Mesothelial cell of epicardium (in vitro differentiated cells): ENCODE measurements at regions not wholly inside any gene's neighbourhood (a gene's known extent, or its start where the extent isn't known, plus 50 kb on each side); places are given as distances from the start of the nearest gene placed in this dataset.

ENCODE experiments used
- DNase-seq, 2 experiments: peaks; one replicate each; pipeline ENCODE4 v3.0.0; 2021; ENCODE audit warnings: low spot score in 2 of 2; ENCODE audit not compliant: unreplicated experiment in 2 of 2
- H3K27ac Mint-ChIP-seq: 2 replicates; pipeline ENCODE4 v1.8.0; 2021; ENCODE audit warnings: mixed read lengths
- H3K27me3 Mint-ChIP-seq: 2 replicates; pipeline ENCODE4 v1.8.0; 2021; ENCODE audit warnings: low read depth, mixed read lengths
- H3K36me3 Mint-ChIP-seq: 2 replicates; pipeline ENCODE4 v1.8.0; 2021; ENCODE audit warnings: mixed read lengths
- H3K4me1 Mint-ChIP-seq: 2 replicates; pipeline ENCODE4 v1.8.0; 2021; ENCODE audit warnings: mixed read lengths
- H3K4me3 Mint-ChIP-seq: 2 replicates; pipeline ENCODE4 v1.8.0; 2021; ENCODE audit warnings: mild to moderate bottlenecking, moderate library complexity, mixed read lengths
- H3K9me3 Mint-ChIP-seq: 2 replicates; pipeline ENCODE4 v1.8.0; 2021; ENCODE audit warnings: mixed read lengths
- TF ChIP-seq, protein P1 (sequence below): fragments of 200-600 bp; sonication (generic); IDR thresholded peaks from one replicate; pipeline ENCODE4 v1.5.0; 2021; ENCODE audit warnings: antibody characterized with exemption; ENCODE audit not compliant: unreplicated experiment

DNA sequence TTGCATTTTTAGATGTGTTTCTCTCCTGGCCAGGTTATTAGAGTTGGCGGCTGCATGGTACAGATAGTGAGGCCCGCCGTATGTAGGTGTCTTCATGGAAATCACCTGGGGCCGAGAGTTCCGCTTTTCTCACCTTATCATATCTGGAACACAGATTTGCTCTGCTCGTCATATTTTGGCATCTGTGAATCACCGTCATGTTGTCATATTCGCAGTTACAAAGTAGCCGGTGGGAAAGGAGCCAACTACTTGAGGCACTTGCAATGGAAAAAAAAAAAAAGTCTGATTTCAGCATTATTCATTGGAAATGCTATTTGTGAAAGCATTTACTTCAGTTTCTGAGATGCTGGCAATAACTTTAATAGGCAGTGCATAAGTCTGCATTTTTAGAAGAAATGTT, 1715.2 kb upstream of the TENM3 start:
- DNase-seq, result no peak
- H3K27me3 Mint-ChIP-seq, result no peaks in the 10 kb centered on the region
- H3K4me1 Mint-ChIP-seq, result no peaks in the 10 kb centered on the region
- H3K9me3 Mint-ChIP-seq, result no peaks in the 10 kb centered on the region
- no peak overlapping the region for H3K4me3 Mint-ChIP-seq
- no peak overlapping the region for H3K27ac Mint-ChIP-seq
- H3K36me3 Mint-ChIP-seq, result peaks cover 5% of the 10 kb centered on the region
- TF ChIP-seq, protein P1, sequence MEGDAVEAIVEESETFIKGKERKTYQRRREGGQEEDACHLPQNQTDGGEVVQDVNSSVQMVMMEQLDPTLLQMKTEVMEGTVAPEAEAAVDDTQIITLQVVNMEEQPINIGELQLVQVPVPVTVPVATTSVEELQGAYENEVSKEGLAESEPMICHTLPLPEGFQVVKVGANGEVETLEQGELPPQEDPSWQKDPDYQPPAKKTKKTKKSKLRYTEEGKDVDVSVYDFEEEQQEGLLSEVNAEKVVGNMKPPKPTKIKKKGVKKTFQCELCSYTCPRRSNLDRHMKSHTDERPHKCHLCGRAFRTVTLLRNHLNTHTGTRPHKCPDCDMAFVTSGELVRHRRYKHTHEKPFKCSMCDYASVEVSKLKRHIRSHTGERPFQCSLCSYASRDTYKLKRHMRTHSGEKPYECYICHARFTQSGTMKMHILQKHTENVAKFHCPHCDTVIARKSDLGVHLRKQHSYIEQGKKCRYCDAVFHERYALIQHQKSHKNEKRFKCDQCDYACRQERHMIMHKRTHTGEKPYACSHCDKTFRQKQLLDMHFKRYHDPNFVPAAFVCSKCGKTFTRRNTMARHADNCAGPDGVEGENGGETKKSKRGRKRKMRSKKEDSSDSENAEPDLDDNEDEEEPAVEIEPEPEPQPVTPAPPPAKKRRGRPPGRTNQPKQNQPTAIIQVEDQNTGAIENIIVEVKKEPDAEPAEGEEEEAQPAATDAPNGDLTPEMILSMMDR, result no peak

DNA sequence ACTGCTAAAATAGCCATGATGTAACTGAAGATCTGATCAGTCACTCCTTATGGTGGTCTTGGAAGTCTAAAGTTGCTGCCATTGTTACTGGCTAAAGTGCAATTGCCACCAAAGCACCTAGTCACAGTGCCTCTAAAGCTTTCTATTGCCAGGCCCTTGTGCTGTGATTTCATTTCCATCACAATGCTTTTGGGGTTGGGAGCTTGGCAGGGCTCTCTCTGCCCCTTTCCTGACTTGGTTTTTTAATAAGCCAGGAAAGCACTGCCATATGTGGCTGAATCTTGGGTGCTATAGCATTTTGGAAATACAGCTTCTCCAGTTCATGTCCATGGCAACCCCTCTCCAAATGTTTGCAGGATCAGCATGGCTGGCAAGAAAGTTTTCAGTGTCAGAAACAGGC, 1712.4 kb upstream of the TENM3 start:
- TF ChIP-seq, protein P1, result no peak
- Mint-ChIP-seq H3K9me3 (no peaks in the 10 kb centered on the region), H3K27me3 (no peaks in the 10 kb centered on the region), H3K4me1 (peaks cover 14% of the 10 kb centered on the region), H3K27ac (no peak overlapping the region), H3K36me3 (peaks cover 5% of the 10 kb centered on the region), H3K4me3 (no peak overlapping the region)
- DNase-seq, result no peak

GRCh38 chr4:180532691-180533090, 1710.5 kb upstream of the TENM3 start:
- no peak overlapping the region for H3K27ac Mint-ChIP-seq

GRCh38 chr4:180538384-180539057, 1704.7 kb upstream of the TENM3 start:
- Mint-ChIP-seq H3K36me3 (no peaks in the 10 kb centered on the region), H3K27ac (no peak overlapping the region), H3K4me1 (peaks cover 82% of the 10 kb centered on the region), H3K4me3 (no peak overlapping the region), H3K27me3 (no peaks in the 10 kb centered on the region), H3K9me3 (no peaks in the 10 kb centered on the region)
- DNase-seq, result no peak
- TF ChIP-seq, protein P1, result no peak

More at GRCh38 chr4:180532691-180533090, 1710.5 kb upstream of the TENM3 start:
- peaks cover 31% of the 10 kb centered on the region for H3K4me1 Mint-ChIP-seq
- no peaks in the 10 kb centered on the region for H3K27me3 Mint-ChIP-seq
- no peak for DNase-seq
- H3K4me3 Mint-ChIP-seq, result no peak overlapping the region
- H3K36me3 Mint-ChIP-seq, result peaks cover 5% of the 10 kb centered on the region
- TF ChIP-seq, protein P1, result no peak
- H3K9me3 Mint-ChIP-seq, result no peaks in the 10 kb centered on the region

DNA sequence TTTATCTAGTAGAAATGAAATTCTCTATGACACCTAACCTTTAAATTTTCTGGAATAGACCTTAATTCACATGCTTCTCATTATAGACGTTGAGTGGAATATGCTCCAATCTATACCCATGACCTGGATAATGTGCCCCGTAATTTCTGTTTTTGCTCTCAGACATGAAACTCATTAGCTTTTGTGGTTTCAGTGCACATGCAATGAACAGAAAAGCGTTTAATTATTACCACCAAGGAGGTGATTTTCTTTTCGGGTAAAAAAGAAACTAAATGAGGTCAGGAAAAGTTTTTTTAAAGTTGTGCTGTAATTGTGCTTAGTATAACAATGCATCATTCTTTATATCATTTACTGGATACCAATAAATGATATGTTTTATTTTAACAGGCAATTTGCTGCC, 1703.9 kb upstream of the TENM3 start:
- Mint-ChIP-seq H3K27me3 (no peaks in the 10 kb centered on the region), H3K4me1 (peaks cover 81% of the 10 kb centered on the region)

More for the DNA sequence above, 1703.9 kb upstream of the TENM3 start:
- Mint-ChIP-seq H3K27ac (no peak overlapping the region), H3K4me3 (no peak overlapping the region), H3K9me3 (no peaks in the 10 kb centered on the region), H3K36me3 (no peaks in the 10 kb centered on the region)
- DNase-seq, result no peak
- TF ChIP-seq, protein P1, result no peak
